ENCODE measurements at regions not wholly inside any gene's neighbourhood (a gene's known extent, or its start where the extent isn't known, plus 50 kb on each side); places are given as distances from the start of the nearest gene placed in this dataset.

DNA sequence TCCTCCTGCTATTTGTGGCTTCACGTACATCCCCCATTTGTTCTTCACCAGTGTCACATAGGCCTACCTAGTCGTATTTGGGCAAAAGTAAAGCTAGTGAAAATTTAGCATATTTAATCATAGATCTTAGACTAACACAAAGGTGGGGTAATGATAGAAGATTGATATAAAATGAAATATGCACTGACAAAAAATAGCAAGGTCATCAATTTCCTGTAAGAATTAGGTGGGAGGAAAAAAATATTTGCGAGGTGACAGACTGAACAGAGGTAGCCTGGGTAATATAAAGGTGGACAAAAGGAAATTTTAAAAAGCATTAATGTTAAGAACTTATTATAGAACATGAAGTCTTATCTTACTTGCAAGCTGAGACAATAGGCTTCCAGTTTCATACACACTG is 239.9 kb downstream of the PCDH10 start:
- TF ChIP-seq, protein P1, sequence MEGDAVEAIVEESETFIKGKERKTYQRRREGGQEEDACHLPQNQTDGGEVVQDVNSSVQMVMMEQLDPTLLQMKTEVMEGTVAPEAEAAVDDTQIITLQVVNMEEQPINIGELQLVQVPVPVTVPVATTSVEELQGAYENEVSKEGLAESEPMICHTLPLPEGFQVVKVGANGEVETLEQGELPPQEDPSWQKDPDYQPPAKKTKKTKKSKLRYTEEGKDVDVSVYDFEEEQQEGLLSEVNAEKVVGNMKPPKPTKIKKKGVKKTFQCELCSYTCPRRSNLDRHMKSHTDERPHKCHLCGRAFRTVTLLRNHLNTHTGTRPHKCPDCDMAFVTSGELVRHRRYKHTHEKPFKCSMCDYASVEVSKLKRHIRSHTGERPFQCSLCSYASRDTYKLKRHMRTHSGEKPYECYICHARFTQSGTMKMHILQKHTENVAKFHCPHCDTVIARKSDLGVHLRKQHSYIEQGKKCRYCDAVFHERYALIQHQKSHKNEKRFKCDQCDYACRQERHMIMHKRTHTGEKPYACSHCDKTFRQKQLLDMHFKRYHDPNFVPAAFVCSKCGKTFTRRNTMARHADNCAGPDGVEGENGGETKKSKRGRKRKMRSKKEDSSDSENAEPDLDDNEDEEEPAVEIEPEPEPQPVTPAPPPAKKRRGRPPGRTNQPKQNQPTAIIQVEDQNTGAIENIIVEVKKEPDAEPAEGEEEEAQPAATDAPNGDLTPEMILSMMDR (IDR thresholded peaks at IDR 0.05) = no peak
- no peak for TF ChIP-seq POLR2A (IDR thresholded peaks at IDR 0.05)

Measured in ovary (tissue), 3 donors.